Stimulated activated CD8-positive, alpha-beta memory T cell treated with anti-CD3 and anti-CD28 coated beads, Interleukin-15, amount 100 ng/mL, for 1 hour (primary cell): ENCODE measurements at regions not wholly inside any gene's neighbourhood (a gene's known extent, or its start where the extent isn't known, plus 50 kb on each side); places are given as distances from the start of the nearest gene placed in this dataset.

ENCODE experiments used
- DNase-seq: peaks from one replicate; pipeline ENCODE4 v3.0.0-alpha.2; 2020; ENCODE audit warnings: low read depth

GRCh38 chr3:124092811-124093210, 100.9 kb upstream of the ROPN1 start:
- no peak for DNase-seq

DNA sequence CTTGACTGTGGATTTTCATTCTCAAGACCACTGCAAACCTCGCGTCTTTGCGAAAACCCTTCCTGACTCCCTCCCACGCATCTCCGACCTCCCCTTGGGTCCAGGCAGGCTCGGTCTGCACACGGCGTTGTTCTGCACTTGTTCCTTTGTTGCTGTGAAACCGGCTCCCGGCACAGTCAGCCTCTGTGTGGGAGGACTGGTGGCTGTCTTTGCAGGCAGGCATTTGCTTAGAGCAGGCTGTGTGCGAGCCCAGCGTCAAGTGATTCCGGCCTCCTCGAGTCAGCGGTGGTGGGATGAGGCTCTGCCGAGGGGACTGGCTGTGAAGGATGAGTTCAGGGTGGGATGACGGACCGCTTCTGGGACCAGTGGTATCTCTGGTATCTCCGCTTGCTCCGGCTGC, 102.6 kb upstream of the ROPN1 start:
- no peak for DNase-seq

DNA sequence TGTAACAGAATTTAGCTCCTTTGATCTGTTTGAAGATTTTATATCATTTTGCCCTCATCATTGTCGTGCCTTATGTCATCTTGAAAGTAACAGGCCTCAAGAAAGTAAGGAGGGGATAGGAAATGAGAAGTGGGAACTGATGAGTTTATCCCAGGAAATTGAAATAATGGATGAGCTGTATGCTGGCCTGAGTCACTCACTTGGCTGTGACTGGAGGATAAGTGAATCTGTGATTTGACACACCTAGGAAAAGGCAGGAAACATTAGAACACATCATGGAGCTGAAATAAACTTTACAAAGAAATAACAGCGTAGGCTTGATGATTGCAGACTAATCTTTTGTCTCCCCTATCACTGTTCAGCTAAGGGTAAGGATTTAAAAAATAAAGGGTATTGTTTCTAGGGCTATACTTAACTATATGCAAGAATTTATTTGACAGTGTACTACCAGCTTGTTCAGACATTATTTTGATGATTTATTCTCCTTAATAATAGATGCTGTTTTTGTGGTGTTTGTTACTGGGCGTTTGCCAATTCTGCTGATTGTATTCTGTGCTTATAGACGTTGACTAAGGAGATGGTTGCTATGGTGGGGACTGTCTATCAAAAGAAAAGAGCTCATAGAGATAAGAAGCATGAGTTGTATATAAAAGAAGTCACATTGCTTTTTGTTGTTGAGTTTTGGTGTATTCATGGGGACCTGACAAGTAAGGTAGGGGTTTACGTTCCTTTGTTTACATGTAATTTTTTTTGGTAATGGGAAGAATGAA, 105.6 kb upstream of the ROPN1 start:
- no peak for DNase-seq

GRCh38 chr3:124101643-124102042, 109.7 kb upstream of the ROPN1 start:
- no peak for DNase-seq

DNA sequence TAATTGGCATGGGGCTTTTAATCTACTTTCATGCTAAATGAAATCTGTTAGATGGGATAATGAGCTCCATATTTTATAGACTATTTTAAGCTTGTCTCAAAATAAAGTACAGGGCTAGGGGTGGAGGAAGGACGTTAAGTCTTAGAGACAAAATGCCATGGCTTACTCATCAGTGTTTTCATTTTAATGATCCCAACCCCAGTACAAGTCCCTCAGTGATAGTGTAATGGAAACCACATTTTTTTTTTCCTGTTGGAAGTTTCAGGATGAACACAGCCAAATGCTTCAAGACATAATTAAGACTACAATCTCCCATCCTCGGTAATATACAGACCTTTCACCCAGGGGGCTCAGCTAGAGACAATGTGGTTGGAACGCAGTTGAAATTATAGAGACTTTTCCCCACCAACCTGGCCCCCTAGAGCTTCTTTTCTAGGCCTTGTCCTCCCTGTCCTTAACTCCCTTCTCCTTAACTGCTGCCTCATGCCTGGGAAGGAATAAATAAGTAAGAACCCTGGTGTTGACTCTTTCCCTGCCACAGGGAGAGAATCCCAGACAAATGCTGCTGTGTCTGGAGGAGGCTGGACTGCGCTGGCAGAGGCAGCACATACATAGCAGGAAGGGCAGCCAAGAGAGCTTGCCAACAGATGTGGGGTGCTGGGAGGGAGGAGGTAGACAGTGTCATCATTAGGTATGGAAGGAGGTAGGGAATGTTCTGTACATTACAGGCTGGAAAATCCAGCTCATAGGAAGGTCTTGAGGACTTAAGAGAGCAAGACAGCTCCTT, 115.4 kb upstream of the ROPN1 start:
- DNase-seq = no peak

DNA sequence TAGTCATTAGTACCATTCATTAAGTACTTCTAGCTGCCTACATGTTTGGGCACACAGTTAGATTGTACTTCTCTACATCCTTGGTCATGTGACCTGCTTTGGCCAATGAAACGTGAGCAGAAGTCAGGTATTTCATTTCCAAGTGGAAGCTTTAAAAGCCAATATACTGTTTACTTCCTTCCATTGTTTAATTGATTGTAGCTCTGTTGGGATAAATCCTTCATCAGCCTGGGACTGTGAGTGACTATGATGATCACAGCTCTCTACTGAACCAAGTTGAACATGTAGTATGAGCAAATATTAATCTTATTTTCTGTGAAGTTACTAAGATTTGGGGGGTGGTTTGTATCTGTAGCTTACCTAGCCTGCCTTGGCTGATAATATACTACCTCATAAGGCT, 116.5 kb upstream of the ROPN1 start:
- DNase-seq = no peak

GRCh38 chr3:124113485-124113884, 121.6 kb upstream of the ROPN1 start:
- DNase-seq = no peak

GRCh38 chr3:124115279-124115678, 123.4 kb upstream of the ROPN1 start:
- no peak for DNase-seq

- DNase-seq = no peak
Measured at GRCh38 chr3:124115956-124116355, 124.0 kb upstream of the ROPN1 start.

- DNase-seq = no peak
Measured at GRCh38 chr3:124116906-124117305, 125.0 kb upstream of the ROPN1 start.

DNA sequence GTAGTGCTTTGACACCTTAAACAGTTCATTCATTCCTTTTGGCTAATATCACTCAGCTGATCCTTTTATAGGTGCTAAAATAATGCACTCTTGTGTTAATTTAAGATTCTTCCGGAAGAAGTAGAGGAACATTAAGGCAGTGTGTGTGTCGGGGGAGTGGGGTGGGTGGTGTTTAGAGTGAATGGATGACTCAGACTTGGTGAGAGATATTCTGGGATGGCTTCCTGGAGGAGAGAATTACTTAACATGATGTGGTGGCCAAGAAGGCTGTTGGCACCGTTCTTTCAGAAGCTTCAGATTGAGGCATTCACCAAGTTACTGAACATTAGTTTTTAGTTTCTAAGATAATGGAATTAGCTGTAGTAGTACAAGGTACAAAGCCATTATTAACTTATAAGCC, 125.6 kb upstream of the ROPN1 start:
- DNase-seq = no peak

- no peak for DNase-seq
Measured at GRCh38 chr3:124118397-124118796, 126.5 kb upstream of the ROPN1 start.

DNA sequence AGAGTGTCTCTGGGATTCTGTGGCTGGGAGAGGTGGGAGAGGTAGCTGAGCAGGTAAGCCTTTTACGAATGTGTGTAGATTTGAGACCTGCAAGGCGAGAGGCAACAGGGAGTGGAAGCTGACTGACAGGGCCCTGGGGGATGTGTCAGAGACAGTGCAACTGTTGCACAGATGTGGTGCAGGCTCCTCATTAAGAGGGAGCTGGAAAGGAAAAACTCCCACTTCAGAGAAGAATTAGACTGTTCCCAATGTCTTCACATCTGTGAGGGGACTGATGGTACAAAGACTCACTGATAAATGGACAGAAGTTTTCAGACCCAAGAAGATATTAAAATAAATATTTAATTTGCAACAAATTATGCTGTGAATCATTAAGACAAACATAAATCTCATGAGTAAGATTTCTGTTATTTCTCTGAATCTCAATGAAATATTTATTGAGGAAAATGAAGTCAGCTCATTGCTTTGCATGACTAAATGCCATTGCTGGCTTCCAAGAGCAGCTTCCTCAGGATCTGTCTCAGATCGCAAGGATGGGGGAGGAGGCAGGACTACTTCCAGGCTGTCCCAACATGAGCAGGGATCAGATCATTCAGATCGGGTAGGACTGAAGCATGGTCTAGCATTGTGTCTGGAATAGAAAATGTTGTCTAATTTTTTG, 127.3 kb upstream of the ROPN1 start:
- no peak for DNase-seq

DNA sequence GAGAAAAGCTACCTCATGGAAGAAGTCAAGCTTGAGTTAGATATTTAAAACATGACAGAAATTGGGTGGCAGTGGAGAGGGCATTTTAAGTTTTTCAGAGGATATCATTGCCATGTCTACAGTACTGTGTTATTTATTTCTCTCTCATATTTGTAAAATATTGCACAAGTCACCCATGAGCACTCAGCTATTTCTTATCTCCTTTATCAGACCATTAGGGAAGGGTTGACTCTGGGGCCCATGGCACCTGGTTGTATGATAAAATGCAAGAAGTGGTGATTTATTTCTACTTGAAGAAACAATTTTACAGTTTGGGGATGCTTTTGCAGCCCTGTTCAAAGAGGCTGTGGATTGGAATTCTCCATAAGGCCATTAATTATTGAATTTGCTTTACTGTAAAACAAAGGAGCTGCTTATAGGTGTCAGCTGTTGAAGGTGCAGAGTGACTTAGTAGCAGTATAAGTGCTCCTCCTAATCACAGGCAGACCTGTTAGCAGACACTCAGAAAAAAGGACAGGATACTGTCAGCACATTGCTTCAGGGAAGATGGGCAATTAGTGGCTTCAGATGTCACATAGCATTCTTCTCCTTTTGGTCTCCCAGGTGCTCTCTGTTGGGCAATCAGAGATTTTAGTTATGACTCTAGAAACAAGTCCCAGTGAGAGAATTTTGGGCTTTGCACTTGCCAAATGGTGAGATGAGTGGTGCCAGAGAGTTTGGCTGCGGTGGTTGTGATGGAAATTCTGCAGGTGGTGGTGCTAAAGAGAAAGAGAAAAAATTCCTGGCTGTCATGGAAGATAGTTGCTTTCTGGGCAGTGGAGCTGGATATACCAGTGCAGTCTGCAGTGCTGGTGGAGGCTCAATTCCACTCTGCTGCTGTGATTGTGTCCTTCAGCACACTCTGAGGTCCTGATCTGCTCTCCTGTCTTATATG, 129.7 kb upstream of the ROPN1 start:
- no peak for DNase-seq

DNA sequence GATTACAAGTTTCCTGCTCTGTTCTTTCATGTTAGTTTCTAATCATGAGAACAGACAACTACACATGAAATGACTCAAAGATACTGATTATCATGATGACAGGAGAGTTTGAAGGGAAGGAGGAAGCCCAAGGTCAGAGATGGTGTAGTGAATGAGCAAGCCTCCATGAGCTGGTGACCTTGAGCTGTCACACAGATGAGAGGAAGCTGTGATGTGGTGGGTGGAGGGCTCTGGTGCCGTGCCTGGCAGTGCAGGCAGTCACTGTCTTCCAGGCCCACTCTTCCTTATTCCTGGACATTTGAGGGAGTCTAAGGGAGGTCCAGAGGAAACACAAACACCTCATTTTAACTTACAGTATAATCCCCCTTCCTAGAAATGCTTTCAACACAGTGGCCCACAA, 133.4 kb upstream of the ROPN1 start:
- no peak for DNase-seq

DNA sequence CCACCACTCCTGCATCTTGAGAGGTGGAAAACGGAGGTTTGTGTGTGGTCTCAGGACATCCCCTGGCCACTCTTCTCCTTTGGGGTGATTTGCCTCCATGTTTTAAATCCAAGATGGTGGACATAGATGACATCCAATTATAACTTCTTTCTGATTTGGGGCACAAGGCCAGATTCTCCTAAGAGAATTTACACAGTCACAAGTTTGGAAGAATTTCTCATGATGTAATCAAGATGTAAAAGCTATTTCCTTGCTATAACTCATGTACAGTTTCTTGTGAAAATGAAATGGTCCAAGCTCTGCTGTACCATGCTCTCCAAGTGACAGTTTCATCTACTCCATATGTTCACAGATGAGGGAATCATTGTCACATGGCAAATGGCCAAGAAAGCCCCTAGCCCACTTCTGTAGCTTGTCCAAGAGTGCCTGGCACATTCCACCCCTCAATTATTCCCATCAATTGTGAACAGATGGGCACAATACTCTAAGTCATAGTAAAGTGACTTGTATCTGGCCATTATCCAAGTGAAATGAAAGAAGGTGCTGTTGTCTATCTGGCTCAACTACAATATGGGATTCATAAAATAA, 134.6 kb upstream of the ROPN1 start:
- DNase-seq = no peak

DNA sequence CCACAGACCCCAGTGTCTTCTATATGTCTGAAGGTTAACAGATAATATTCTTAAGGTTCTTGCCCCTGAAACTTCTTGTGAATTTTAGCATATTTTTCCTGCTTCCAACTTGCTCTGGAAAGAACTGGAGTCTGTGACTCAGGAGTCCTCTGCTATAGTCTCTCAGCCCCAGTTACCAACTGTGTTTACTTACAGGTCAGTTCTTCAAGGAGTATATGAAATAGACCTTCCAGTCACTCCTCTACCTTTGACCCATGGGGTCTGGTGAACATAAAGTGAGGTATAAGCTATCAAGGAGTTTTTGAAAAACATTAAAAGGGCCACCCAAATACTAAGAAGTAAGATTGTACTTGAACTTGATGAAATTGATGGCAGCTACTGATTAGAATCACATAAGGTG, 139.2 kb upstream of the ROPN1 start:
- no peak for DNase-seq

- DNase-seq = no peak
Measured at GRCh38 chr3:124131580-124131979, 139.7 kb upstream of the ROPN1 start.

GRCh38 chr3:124132813-124133212, 140.9 kb upstream of the ROPN1 start:
- no peak for DNase-seq

GRCh38 chr3:124133366-124133940, 141.5 kb upstream of the ROPN1 start:
- DNase-seq = no peak

- DNase-seq = no peak
Measured at GRCh38 chr3:124137216-124137615, 145.3 kb upstream of the ROPN1 start.
